OCI-LY3 (cell line): ENCODE measurements at regions not wholly inside any gene's neighbourhood (a gene's known extent, or its start where the extent isn't known, plus 50 kb on each side); places are given as distances from the start of the nearest gene placed in this dataset.
"Not testable (repeated sequence)": the region's sequence is repeated elsewhere in the genome, so short reads cannot be mapped to it uniquely, and the experiment has no call there.

Source experiments
- H2AFZ ChIP-seq: fragments of 200-600, 300-600 bp; shearing (Covaris generic); 2 replicates; pipeline ENCODE4 v1.6.0; 2014; ENCODE audit warnings: antibody characterized with exemption, low read depth, low read length
- H3K27ac ChIP-seq: fragments of 200-600, 300-600 bp; sonication (generic); 2 replicates; pipeline ENCODE4 v1.5.1; 2014; ENCODE audit warnings: mild to moderate bottlenecking, low read length, moderate library complexity, mixed read lengths
- H3K27me3 ChIP-seq: fragments of 200-600, 300-600 bp; sonication (generic); 2 replicates; pipeline ENCODE4 v1.6.1; 2014; ENCODE audit warnings: low read depth, low read length, mixed read lengths
- H3K36me3 ChIP-seq: fragments of 200-600, 300-600 bp; sonication (generic); replicated peaks from 2 replicates; pipeline ENCODE3; 2014; ENCODE audit warnings: low read depth, low read length, mixed read lengths
- H3K4me1 ChIP-seq: fragments of 300-600, 200-600 bp; sonication (generic); 2 replicates; pipeline ENCODE4 v1.6.1; 2014; ENCODE audit warnings: low read length, mixed read lengths
- H3K4me2 ChIP-seq: fragments of 200-600, 300-600 bp; sonication (generic); 2 replicates; pipeline ENCODE4 v1.6.1; 2014; ENCODE audit warnings: low read length, mixed read lengths
- H3K4me3 ChIP-seq: fragments of 300-600, 200-600 bp; sonication (generic); 2 replicates; pipeline ENCODE4 v1.5.1; 2014; ENCODE audit warnings: antibody characterized with exemption, mild to moderate bottlenecking, low read length, moderate library complexity
- H3K79me2 ChIP-seq: fragments of 300-600, 200-600 bp; shearing (Covaris generic); 2 replicates; pipeline ENCODE4 v1.6.1; 2014; ENCODE audit warnings: mild to moderate bottlenecking, low read length, mixed read lengths
- H3K9ac ChIP-seq: fragments of 300-600, 200-600 bp; shearing (Covaris generic); 2 replicates; pipeline ENCODE4 v1.6.0; 2014; ENCODE audit warnings: mild to moderate bottlenecking, low read length, moderate library complexity
- H3K9me3 ChIP-seq: fragments of 200-600, 300-600 bp; shearing (Covaris generic); 2 replicates; pipeline ENCODE4 v1.6.1; 2014; ENCODE audit warnings: low read length, mixed read lengths; ENCODE audit not compliant: insufficient read depth
- H4K20me1 ChIP-seq: fragments of 200-600, 300-600 bp; sonication (generic); 2 replicates; pipeline ENCODE4 v1.6.1; 2016; ENCODE audit warnings: low read length, mixed read lengths; ENCODE audit not compliant: insufficient read depth
- CTCF ChIP-seq: fragments of 200-600, 300-600 bp; sonication (generic); IDR thresholded peaks from 2 replicates; pipeline ENCODE4 v1.5.1; 2014; ENCODE audit warnings: antibody characterized with exemption, low read length, low read depth
- EZH2phosphoT487 ChIP-seq: fragments of 200-600 bp; shearing (Covaris generic); IDR thresholded peaks from 2 replicates; pipeline ENCODE4 v1.6.1; 2018; ENCODE audit warnings: antibody characterized with exemption, mixed run types, low read depth

- H2AFZ ChIP-seq, result no peak overlapping the region
- H3K4me3 ChIP-seq, result no peak overlapping the region
- no peak overlapping the region for H3K27ac ChIP-seq
- no peak overlapping the region for H3K9ac ChIP-seq
- no peaks in the 10 kb centered on the region for H3K36me3 ChIP-seq
- H4K20me1 ChIP-seq, result no peaks in the 10 kb centered on the region
- H3K4me1 ChIP-seq, result no peaks in the 10 kb centered on the region
- no peaks in the 10 kb centered on the region for H3K27me3 ChIP-seq
- TF ChIP-seq CTCF (no peak), EZH2phosphoT487 (no peak)
- H3K4me2 ChIP-seq, result no peak overlapping the region
- H3K79me2 ChIP-seq, result no peaks in the 10 kb centered on the region
- H3K9me3 ChIP-seq, result no peaks in the 10 kb centered on the region
These were observed 300.4 kb downstream of the PHF14 start for GRCh38 chr7:11274074-11274473.

- H3K27ac ChIP-seq, result no peak overlapping the region
- H3K4me1 ChIP-seq, result no peaks in the 10 kb centered on the region
- H3K4me3 ChIP-seq, result no peak overlapping the region
- no peak for TF ChIP-seq EZH2phosphoT487
- no peak for TF ChIP-seq CTCF
- H3K36me3 ChIP-seq, result no peaks in the 10 kb centered on the region
- H3K4me2 ChIP-seq, result no peak overlapping the region
- H4K20me1 ChIP-seq, result no peaks in the 10 kb centered on the region
- H3K79me2 ChIP-seq, result no peaks in the 10 kb centered on the region
- no peaks in the 10 kb centered on the region for H3K9me3 ChIP-seq
- H3K27me3 ChIP-seq, result no peaks in the 10 kb centered on the region
- H2AFZ ChIP-seq, result no peak overlapping the region
- H3K9ac ChIP-seq, result no peak overlapping the region
These were observed 308.3 kb downstream of the PHF14 start for GRCh38 chr7:11281953-11282352.

GRCh38 chr7:11283584-11283983 lies 309.9 kb downstream of the PHF14 start:
- H3K9me3 ChIP-seq, H3K27me3 ChIP-seq, H3K36me3 ChIP-seq, H2AFZ ChIP-seq, H3K27ac ChIP-seq, H3K9ac ChIP-seq, H3K4me3 ChIP-seq, H4K20me1 ChIP-seq, H3K79me2 ChIP-seq, H3K4me1 ChIP-seq, H3K4me2 ChIP-seq: not testable (repeated sequence)

- TF ChIP-seq EZH2phosphoT487 (no peak), CTCF (no peak)
- Histone ChIP-seq H3K4me1 (no peaks in the 10 kb centered on the region), H3K4me2 (no peak overlapping the region), H3K27me3 (no peaks in the 10 kb centered on the region), H4K20me1 (no peaks in the 10 kb centered on the region), H3K27ac (no peak overlapping the region), H3K9me3 (no peaks in the 10 kb centered on the region), H3K9ac (no peak overlapping the region), H3K79me2 (no peaks in the 10 kb centered on the region), H2AFZ (no peak overlapping the region), H3K36me3 (no peaks in the 10 kb centered on the region), H3K4me3 (no peak overlapping the region)
These were observed 317.2 kb downstream of the PHF14 start for GRCh38 chr7:11290863-11291262.

- H3K27me3 ChIP-seq, result no peaks in the 10 kb centered on the region
These were observed 320.5 kb downstream of the PHF14 start for GRCh38 chr7:11294218-11294617.

More at GRCh38 chr7:11294218-11294617, 320.5 kb downstream of the PHF14 start:
- Histone ChIP-seq H4K20me1 (no peaks in the 10 kb centered on the region), H3K4me3 (no peak overlapping the region), H3K4me1 (no peaks in the 10 kb centered on the region), H3K4me2 (no peak overlapping the region), H2AFZ (no peak overlapping the region), H3K9ac (no peak overlapping the region), H3K36me3 (no peaks in the 10 kb centered on the region), H3K79me2 (no peaks in the 10 kb centered on the region), H3K27ac (no peak overlapping the region), H3K9me3 (no peaks in the 10 kb centered on the region)
- TF ChIP-seq CTCF (no peak), EZH2phosphoT487 (no peak)
